COLO829 (cell line): ENCODE measurements at regions not wholly inside any gene's neighbourhood (a gene's known extent, or its start where the extent isn't known, plus 50 kb on each side); places are given as distances from the start of the nearest gene placed in this dataset.

Source experiments
- DNase-seq: peaks from one replicate; pipeline ENCODE4 v3.0.0; 2012; ENCODE audit warnings: low spot score

DNA sequence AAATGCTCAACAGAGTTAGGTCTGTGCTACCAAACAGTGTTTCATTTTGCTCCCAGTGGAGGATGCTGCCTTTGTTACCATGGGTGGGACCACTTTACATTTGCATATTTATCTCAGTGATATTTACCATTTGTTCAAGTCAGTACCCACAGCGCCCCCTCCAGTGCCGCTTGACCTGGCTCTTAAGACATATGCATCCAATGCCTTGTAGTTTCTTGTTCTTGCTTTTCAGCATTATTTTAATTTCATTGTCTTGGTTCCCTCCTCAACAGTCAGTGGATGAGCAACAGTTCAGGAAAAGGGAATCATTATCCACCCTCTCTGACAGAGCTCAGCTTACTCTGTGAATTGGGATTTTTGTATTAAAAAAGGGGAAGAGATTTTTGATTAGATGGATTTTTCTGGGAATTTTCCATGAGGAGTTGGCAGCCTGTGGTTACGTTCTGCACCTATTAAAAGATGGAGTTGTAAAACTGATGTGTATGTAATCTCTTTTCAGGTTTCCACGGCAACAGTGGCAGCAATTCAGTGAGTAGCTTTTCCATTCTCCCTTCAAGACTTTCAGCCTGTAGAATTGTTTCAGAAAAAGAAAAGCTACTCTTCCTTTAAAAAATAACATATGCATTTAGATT, 240.5 kb upstream of the DAAM1 start:
- DNase-seq: no peak

DNA sequence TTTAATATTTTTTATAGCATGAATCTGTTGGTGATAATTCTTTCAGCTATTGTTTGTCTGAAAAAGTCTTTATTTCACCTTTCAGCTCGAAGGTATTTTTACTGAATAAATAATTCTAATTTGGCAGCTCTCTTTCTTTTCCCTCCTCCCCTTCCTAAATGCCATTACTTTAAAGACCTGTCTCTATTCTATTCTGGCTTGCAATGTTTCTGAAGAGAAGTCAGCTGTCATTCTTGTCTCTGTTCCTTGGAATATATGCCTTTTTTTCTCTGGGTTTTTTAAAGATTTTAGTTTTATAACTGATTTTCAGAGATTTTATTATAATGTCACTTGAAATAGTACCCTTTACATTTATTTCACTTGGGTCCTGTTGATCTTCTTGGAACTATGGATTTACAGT, 237.9 kb upstream of the DAAM1 start:
- DNase-seq: no peak

DNA sequence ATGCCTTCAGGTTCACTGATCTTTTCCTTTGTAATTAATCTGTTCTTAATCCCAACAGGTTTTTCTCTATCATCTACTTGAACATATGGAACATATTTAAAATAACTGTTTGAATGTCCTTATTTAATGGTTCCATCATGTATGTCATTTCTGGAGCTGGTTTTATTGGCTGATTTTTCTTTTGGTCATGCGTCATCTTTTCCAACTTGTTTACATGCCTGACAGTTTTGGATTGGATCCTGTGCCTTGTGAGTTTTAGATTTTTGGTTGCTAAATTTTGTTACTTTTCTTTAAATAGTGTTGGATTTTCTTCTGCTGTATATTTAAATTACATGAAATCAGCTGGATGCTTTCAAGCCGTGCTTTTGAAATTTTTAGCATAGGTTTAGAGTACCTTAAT, 237.3 kb upstream of the DAAM1 start:
- DNase-seq: no peak

GRCh38 chr14:58954052-58954451, 234.4 kb upstream of the DAAM1 start:
- no peak for DNase-seq

- peak; percentile 79 for DNase-seq
Measured at GRCh38 chr14:58954901-58955861, 233.3 kb upstream of the DAAM1 start.

DNA sequence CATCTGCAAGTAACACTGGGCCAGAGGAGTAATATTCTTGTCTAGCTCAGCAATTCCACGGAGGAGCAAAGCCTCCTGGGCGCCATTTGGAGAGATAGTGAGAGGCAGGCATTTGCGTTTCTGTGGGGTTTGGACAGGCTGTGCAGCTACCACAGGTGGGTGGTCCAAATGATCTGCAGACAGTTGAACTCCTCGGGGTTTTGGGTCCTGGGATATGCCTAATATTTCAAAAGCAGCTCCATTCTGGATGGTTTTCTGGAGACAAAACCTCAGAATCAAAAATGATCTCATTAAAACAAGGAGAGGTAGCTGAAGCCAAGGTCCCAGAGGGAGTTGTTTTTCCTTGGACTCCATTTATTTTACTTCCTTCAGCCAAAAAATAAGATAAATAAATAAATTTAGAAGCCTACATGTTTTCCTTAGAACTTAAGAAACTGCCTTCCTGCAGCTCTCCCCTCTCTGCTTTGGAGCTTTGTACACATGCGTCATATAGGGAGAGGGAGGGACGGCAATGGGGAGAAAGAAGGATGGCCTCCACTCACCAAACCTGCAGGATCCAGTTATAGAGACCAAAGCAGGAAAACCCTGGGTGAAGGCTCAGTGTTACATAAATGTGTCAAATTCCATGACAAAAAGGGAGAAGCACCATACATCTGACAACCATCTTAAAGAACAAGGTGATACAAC, 227.3 kb upstream of the DAAM1 start:
- no peak for DNase-seq

GRCh38 chr14:58963873-58964597, 224.4 kb upstream of the DAAM1 start:
- no peak for DNase-seq

DNA sequence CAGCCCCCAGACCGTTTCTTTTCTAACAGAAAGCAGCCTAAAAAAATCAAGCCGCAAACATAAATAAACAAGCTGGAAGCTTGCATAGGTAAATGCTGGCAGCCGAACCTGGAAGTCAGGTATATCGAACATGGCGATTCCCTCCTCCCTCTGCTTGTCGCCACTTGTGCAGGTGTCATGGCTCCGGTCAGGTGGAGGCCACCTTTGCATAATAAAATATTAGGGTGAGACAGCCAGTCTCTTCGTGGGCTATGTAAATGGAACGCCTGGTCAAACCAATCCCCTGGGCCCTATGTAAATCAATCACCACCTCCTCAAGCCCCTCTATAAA, 223.9 kb upstream of the DAAM1 start:
- DNase-seq: no peak

DNA sequence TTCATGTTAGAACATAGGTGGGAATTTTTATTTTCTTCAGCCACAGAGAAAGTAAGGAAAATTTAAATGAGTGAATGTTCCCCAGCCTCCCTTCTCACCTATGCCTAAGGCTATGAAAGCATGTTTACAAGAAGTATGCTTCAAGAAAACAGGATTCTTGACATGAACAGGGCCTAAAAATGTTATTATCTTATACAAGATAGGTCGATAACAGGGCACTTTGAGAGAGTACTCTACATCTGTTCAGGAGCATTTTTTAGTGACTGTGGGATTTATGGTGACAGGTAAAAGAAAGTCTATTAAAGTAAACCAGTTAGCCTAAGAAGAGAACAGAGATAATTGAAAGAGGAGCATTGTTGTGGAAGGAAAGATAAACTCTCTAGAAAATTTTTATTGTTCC, 222.9 kb upstream of the DAAM1 start:
- DNase-seq: no peak

DNA sequence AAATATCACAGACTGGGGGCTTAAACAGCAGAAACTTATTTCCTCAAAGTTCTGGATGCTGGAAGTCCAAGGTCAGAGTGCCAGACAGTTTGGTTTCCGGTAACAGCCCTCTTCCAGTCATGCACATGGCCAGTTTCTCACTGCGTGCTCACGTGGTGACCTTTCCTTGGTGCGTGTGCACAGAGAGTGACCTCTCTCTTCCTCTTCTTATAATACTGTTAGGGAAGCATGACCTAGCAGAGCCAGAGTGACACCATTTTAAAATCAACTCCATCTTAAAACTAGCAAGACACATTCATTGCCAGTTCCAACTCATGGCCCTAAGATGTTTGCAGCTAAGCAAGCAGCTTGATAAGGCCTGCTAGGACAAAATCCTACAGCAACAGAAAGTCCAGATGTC, 221.5 kb upstream of the DAAM1 start:
- no peak for DNase-seq

DNA sequence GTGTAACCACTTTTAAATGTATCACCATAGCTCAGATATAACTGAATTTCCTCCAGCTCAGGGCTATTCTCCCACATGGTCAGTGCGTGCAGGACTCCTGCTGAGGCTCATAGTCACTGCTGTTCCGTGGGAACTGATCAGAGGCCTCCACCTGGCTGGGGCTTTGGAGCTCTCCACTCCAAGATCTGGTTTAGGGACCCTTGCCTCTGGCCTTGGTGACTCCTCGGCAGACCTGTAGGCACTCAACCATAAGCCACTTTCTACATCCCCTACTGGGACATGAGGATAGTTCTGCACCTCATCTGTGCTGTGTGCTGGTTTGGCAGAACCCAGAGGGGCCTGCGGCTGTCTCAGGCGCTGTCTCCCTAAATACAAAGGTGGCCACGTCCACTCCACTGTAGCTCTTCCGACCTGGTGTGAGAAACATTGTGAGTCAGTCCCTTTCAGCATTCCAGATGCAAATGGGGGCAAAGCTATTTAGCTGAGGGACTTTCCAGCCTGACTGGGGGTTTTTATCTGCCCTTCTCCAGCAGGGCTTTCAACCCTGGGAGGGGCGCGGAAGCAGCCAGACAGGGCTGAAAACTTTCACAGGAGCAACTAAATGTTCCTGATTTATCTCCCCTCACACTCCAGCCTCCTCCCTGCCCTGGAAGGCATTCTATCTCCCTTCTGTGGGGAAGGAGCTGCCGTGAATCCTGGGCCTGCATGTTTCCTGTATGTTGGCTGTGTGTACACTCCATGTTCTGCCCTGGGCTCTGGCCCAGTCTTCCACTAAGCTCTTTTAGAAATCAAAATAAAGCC, 218.3 kb upstream of the DAAM1 start:
- DNase-seq: no peak

DNA sequence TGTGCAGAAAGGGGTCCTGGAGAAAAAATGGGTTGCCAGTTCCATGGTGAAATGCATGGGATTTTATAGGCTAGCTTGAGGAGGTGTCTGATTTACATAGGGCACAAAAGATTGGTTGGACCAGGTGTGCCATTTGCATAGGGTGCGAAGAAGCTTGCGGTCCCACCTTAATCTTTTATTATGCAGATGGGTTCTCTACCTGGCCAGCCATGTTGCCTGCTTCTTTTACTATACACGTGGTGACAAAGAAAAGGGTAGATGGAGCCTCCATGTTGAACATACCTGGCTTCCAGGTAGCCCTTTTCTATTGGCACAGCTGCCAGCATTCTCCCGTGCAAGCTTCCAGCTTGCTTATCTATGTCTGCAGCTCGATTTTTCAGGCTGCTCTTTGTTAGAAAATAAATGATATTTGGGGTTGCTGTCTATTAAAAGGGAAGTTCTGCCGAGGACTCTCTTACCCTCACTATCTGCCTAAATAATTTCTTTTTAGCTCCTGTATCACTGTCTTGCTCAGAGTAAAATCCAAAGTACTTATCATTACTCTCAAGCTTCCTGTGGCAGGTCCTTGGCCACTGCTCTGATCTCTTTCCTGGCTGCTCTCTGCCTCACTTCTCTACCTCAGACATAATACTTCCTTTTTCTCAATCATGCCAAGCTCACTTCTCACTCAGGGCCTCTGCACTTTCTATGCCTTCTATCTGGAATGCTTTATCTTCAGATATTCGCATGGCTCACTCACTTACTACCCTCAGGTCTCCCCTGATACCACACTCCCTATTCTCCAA, 216.0 kb upstream of the DAAM1 start:
- no peak for DNase-seq

DNA sequence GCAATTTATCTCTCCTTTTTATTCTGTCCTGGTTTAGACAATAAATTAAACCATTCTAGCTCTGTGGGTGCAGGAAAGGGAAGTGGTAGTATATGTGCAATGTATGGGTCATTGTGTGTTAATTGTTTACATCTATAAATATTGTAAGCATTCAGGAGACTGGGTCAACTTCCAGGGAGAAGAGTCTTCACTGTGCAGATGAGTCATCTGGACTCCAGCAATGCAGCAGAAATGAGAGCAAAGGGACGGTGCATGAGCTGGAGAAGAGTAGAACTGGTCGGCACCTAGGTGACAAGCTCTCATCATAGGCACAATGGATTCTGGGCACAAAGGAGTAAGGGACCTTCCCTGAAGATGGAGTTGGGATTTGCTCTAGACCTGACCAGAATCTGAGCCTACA, 211.1 kb upstream of the DAAM1 start:
- no peak for DNase-seq

DNA sequence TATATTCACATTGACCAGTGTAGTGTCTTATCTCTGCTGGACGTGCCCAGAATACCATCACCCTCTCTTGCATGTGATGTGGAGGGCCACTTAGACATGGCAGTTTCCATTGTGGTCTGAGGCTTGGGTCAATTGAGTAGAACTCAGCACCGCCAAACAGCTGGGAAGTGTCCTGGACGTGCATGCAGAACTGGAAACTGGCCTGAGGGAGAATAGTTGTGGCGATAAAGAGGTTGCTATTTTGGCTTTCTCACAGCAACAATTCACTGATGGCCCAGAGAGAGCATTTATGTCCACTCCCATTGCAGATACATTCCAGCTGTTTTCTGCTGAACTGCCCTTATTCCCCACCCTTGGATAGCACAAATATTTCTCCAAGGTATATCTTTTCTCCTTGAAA, 210.1 kb upstream of the DAAM1 start:
- DNase-seq: no peak

DNA sequence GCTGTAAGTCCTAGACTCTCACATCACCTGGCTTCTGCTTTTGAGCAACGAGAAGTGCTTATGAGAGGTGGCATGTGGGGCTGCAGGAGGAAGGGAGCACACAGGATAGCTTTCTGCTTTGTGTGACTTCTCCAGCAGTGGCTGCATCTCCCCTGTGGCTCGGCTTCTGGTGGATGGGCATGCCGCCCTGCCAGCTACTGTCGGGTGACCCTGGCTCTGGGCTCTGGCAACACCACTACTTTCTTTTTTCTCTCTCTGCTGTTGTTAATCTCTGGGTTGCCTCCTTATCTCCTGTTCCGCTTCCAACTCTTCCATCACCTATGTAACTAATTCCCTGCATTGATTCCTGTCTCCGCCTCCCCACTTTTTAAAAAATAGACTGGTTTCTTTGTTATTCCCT, 209.1 kb upstream of the DAAM1 start:
- no peak for DNase-seq

DNA sequence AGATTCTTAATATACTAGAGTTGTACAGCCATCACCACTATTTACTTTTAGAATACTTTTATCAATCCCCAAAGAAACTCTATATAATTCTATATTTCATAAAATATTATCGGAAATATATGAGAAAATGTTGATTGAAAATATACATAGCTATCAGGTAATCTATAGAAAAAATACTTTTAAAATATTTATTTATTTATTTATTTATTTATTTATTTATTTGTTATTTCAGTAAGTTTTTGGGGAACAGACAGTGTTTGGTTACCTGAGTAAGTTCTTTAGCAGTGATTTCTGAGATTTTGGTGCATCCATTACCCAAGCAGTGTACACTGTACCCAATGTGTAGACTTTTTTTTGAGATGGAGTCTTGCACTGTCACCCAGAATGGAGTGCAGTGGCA, 206.6 kb upstream of the DAAM1 start:
- DNase-seq: no peak

GRCh38 chr14:58985786-58986185, 202.7 kb upstream of the DAAM1 start:
- no peak for DNase-seq

DNA sequence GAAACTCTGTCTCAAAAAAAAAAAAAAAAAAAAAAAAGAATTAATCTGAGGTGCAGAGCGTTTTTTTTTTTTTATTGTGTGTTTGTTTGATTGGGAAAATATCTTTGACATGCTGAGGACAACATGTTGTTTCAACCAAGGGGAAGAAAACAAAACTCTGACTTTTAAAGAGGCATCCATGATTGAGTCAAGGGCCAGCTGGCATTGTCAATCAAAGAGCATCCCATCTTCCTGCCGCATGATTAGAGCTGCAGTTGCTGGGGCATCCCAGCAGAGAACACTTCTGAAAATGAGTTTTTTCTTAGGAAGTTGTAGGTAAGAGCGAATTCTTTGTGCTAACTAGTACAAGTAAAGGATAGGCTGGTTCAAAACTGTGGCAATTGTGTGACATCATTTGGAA, 200.9 kb upstream of the DAAM1 start:
- no peak for DNase-seq

- no peak for DNase-seq
Measured at GRCh38 chr14:58992935-58993334, 195.5 kb upstream of the DAAM1 start.

DNA sequence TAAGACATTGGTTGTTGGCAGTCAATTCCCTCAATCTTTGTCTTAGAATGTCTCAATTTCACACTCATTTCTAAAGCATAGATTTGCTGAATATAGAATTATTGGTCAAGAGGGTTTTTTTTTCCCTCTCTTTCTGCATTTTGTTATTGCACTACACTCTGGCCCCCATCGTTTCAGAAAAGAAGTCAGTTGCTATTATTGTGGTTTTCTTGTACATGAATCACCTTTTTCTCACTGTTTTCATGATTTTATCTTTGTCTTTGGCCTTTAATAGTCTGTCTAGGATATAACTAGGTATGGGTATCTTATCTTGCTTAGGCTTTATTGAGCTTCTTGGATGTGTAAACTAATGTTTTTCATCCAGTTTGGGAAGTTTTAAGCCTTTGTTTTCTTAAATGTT, 194.3 kb upstream of the DAAM1 start:
- no peak for DNase-seq

DNA sequence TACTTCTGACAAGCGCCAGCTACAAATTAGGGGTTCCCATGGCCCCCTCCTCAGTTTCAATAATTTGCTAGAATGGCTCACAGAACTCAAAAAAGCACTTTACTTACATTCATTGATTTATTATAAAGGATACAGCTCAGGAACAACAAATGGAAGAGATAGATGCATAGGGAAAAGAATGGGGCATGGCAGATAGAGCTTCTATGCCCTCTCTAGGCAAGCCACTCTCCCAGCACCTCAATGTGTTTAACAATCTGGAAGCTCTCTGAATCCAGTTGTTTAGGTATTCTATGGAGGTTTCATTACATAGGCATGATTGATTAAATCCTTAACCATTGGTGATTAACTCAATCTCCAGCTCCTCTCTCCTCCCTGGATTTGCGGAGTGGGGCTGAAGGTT, 184.5 kb upstream of the DAAM1 start:
- no peak for DNase-seq
